Transverse colon (tissue), 4 donors: ENCODE measurements at regions not wholly inside any gene's neighbourhood (a gene's known extent, or its start where the extent isn't known, plus 50 kb on each side); places are given as distances from the start of the nearest gene placed in this dataset.

Experiments used
- DNase-seq: peaks from one replicate; pipeline ENCODE4 v3.0.0-alpha.2; 2019
- H3K27ac ChIP-seq, 4 donors: fragments of 200-600 bp; sonication (generic); 2 replicates each; pipeline ENCODE4 v1.5.1; 2016 to 2018; ENCODE audit warnings: inconsistent platforms in 4 of 4
- H3K27me3 ChIP-seq: fragments of 200-600 bp; sonication (generic); 2 replicates; pipeline ENCODE4 v1.5.1; 2017; ENCODE audit warnings: inconsistent platforms
- H3K36me3 ChIP-seq, 4 donors: fragments of 200-600 bp; sonication (generic); 2 replicates each; pipeline ENCODE4 v1.5.1; 2017 to 2019; ENCODE audit warnings: inconsistent platforms in 4 of 4
- H3K4me1 ChIP-seq, 4 donors: fragments of 200-600 bp; sonication (generic); 2 replicates each; pipeline ENCODE4 v1.5.1; 2017 to 2020; ENCODE audit warnings: inconsistent platforms in 4 of 4
- H3K4me3 ChIP-seq, 4 donors: fragments of 200-600 bp; sonication (generic); 1 replicate in 1 of 4; 2 replicates in 3 of 4; pipeline versions ENCODE4 v1.5.1 to v1.6.1; 2017 to 2019; ENCODE audit warnings: inconsistent platforms in 4 of 4
- H3K9me3 ChIP-seq, 2 donors: fragments of 200-600 bp; sonication (generic); 2 replicates each; pipeline ENCODE4 v1.5.1; 2017 to 2019; ENCODE audit warnings: inconsistent platforms in 2 of 2
- CTCF ChIP-seq, 5 experiments: fragments of 200-600 bp in 3 of 5; fragments of 450-650 bp in 2 of 5; sonication (generic) in 3 of 5; IDR thresholded peaks; 1 replicate in 2 of 5; 2 replicates in 3 of 5; pipeline ENCODE4 v1.5.1; 2016 to 2017; ENCODE audit warnings: antibody characterized with exemption in 5 of 5, inconsistent platforms in 3 of 5, mild to moderate bottlenecking in 2 of 5, moderate library complexity in 1 of 5
- EP300 ChIP-seq: sonication (generic); formaldehyde crosslinking; IDR thresholded peaks from one replicate; pipeline ENCODE4 v1.6.1; 2017; ENCODE audit warnings: antibody characterized with exemption, low read depth
- POLR2A ChIP-seq: fragments of 450-650 bp; IDR thresholded peaks from one replicate; pipeline ENCODE4 v1.6.1; 2016; ENCODE audit warnings: antibody characterized with exemption, mild to moderate bottlenecking, moderate library complexity
- POLR2AphosphoS5 ChIP-seq, 3 donors: sonication (generic); formaldehyde crosslinking; IDR thresholded peaks; one replicate each; pipeline ENCODE4 v1.6.1; 2016; ENCODE audit warnings: antibody characterized with exemption in 3 of 3
- WGBS, 2 donors: methylation state at CpG; one replicate each; pipeline ENCODE4 v1.1.5; 2018; ENCODE audit warnings: low coverage in 1 of 2; 5-methylcytosine and 5-hydroxymethylcytosine counted together
- in situ Hi-C, 4 donors: fragments of 200-750 bp; cut with MboI; loops; one replicate each; pipeline versions ENCODE4 v1.15.0 to v1.15.1; 2017; ENCODE audit warnings: low sequenced_read_pairs in 3 of 4, low pct_ligation_motif_present in 1 of 4, low pct_unique_long_range_greater_than_20kb in 1 of 4
- intact Hi-C: fragments of 100-400 bp; cut with DNase I; formaldehyde crosslinking; loops from one replicate; pipeline ENCODE4 v1.15.1; 2023; ENCODE audit warnings: low total_unique reads

GRCh38 chr6:168887621-168888020, 366.0 kb downstream of the THBS2 start:
- Histone ChIP-seq H3K27me3 (no peaks in the 10 kb centered on the region), H3K4me3 (no peak overlapping the region), H3K4me1 (no peaks in the 10 kb centered on the region), H3K36me3 (no peaks in the 10 kb centered on the region), H3K27ac (no peak overlapping the region), H3K9me3 (no peaks in the 10 kb centered on the region)
- TF ChIP-seq POLR2A (no peak), CTCF (IDR thresholded peaks at IDR 0.05) (no peak), EP300 (no peak), POLR2AphosphoS5 (IDR thresholded peaks at IDR 0.05) (no peak)
- in situ Hi-C loops, result loop anchor here (5.0 to 25.0 kb wide), 4 partner anchors 515 to 725 kb away; no protein-coding TSS in a partner anchor
- intact Hi-C loops, result no loop called here
- 30 to 79% methylated on average over 2 to 10 of the region's 10 CpGs for WGBS, 2 donors
- no peak for DNase-seq

- Histone ChIP-seq H3K27ac (no peak overlapping the region), H3K27me3 (no peaks in the 10 kb centered on the region), H3K9me3 (no peaks in the 10 kb centered on the region), H3K36me3 (no peaks in the 10 kb centered on the region), H3K4me3 (no peak overlapping the region), H3K4me1 (no peaks in the 10 kb centered on the region)
- DNase-seq, result no peak
- WGBS, 2 donors, result 60 to 78% methylated on average over 3 to 12 of the region's 12 CpGs
- intact Hi-C loops (no loop called here), in situ Hi-C loops (loop anchor here (5.0 to 25.0 kb wide), 4 partner anchors 515 to 725 kb away; no protein-coding TSS in a partner anchor)
- TF ChIP-seq EP300 (no peak), CTCF (IDR thresholded peaks at IDR 0.05) (no peak)
Observed at GRCh38 chr6:168886964-168887363, 366.7 kb downstream of the THBS2 start.

GRCh38 chr6:168885751-168886742, 367.6 kb downstream of the THBS2 start:
- no peak for DNase-seq
- TF ChIP-seq EP300 (no peak), CTCF (IDR thresholded peaks at IDR 0.05) (no peak), POLR2A (no peak), POLR2AphosphoS5 (IDR thresholded peaks at IDR 0.05) (no peak)
- Histone ChIP-seq H3K36me3 (no peaks in the 10 kb centered on the region), H3K4me3 (no peak overlapping the region), H3K9me3 (no peaks in the 10 kb centered on the region), H3K4me1 (no peaks in the 10 kb centered on the region), H3K27ac (no peak overlapping the region), H3K27me3 (no peaks in the 10 kb centered on the region)
- intact Hi-C loops, result no loop called here
- in situ Hi-C loops, result loop anchor here (5.0 to 25.0 kb wide), 4 partner anchors 514 to 724 kb away; no protein-coding TSS in a partner anchor
- WGBS, 2 donors, result 71 to 84% methylated on average over 3 to 37 of the region's 51 CpGs

- H3K27ac ChIP-seq, result no peak overlapping the region
- no peak for DNase-seq
- H3K36me3 ChIP-seq, result no peaks in the 10 kb centered on the region
- H3K27me3 ChIP-seq, result no peaks in the 10 kb centered on the region
- 70 to 87% methylated on average over 2 to 9 of the region's 9 CpGs for WGBS, 2 donors
- H3K9me3 ChIP-seq, result no peaks in the 10 kb centered on the region
- H3K4me1 ChIP-seq, result no peaks in the 10 kb centered on the region
- TF ChIP-seq POLR2A, result no peak
- H3K4me3 ChIP-seq, result no peak overlapping the region
- in situ Hi-C loops (loop anchor here (5.0 to 25.0 kb wide), 4 partner anchors 513 to 723 kb away; no protein-coding TSS in a partner anchor), intact Hi-C loops (no loop called here)
Observed at GRCh38 chr6:168885196-168885595, 368.4 kb downstream of the THBS2 start.
